Subcutaneous abdominal adipose tissue (tissue), 5 donors: ENCODE measurements at regions not wholly inside any gene's neighbourhood (a gene's known extent, or its start where the extent isn't known, plus 50 kb on each side); places are given as distances from the start of the nearest gene placed in this dataset.
"Not testable (repeated sequence)": the region's sequence is repeated elsewhere in the genome, so short reads cannot be mapped to it uniquely, and the experiment has no call there.

Experiments used
- H3K27ac ChIP-seq: one replicate; pipeline ENCODE4 v1.7.0; 2013; ENCODE audit warnings: low read depth, mild to moderate bottlenecking, inconsistent platforms, low read length, moderate library complexity
- H3K27me3 ChIP-seq, 5 donors: one replicate each; pipeline ENCODE4 v1.7.0; 2013; ENCODE audit warnings: low read length in 5 of 5, inconsistent platforms in 1 of 5; ENCODE audit not compliant: control insufficient read depth in 5 of 5, insufficient read depth in 4 of 5
- H3K36me3 ChIP-seq, 5 donors: one replicate each; pipeline ENCODE4 v1.7.0; 2013; ENCODE audit warnings: low read length in 5 of 5; ENCODE audit not compliant: control insufficient read depth in 5 of 5, insufficient read depth in 5 of 5
- H3K4me1 ChIP-seq, 5 donors: one replicate each; pipeline ENCODE4 v1.7.0; 2013; ENCODE audit warnings: low read length in 5 of 5, mild to moderate bottlenecking in 3 of 5, moderate library complexity in 1 of 5; ENCODE audit not compliant: control insufficient read depth in 5 of 5, insufficient read depth in 5 of 5
- H3K4me3 ChIP-seq, 5 donors: one replicate each; pipeline ENCODE4 v1.7.0; 2013; ENCODE audit warnings: low read length in 5 of 5, low read depth in 1 of 5
- H3K9ac ChIP-seq, 5 donors: one replicate each; pipeline ENCODE4 v1.7.0; 2013; ENCODE audit warnings: low read length in 5 of 5, mild to moderate bottlenecking in 4 of 5, moderate library complexity in 3 of 5
- H3K9me3 ChIP-seq, 5 donors: one replicate each; pipeline ENCODE4 v1.7.0; 2013; ENCODE audit warnings: low read length in 5 of 5; ENCODE audit not compliant: control insufficient read depth in 5 of 5
- donor health status: healthy.
- donor health status: healthy.
- donor health status: healthy.
- donor health status: healthy.
- donor health status: healthy.

GRCh38 chr4:138338840-138339239, 96.7 kb upstream of the SLC7A11 start:
- Histone ChIP-seq H3K27ac (no peak overlapping the region), H3K9me3 (no peaks in the 10 kb centered on the region), H3K36me3 (no peaks in the 10 kb centered on the region), H3K4me3 (no peak overlapping the region), H3K4me1 (no peaks in the 10 kb centered on the region), H3K9ac (no peak overlapping the region), H3K27me3 (no peaks in the 10 kb centered on the region)

GRCh38 chr4:138338222-138338621, 96.1 kb upstream of the SLC7A11 start:
- not testable (repeated sequence) for H3K9me3 ChIP-seq, H3K4me3 ChIP-seq, H3K36me3 ChIP-seq, H3K27me3 ChIP-seq, H3K4me1 ChIP-seq, H3K9ac ChIP-seq, H3K27ac ChIP-seq

- Histone ChIP-seq H3K4me3 (no peak overlapping the region), H3K4me1 (no peaks in the 10 kb centered on the region), H3K27ac (no peak overlapping the region), H3K27me3 (no peaks in the 10 kb centered on the region), H3K36me3 (no peaks in the 10 kb centered on the region), H3K9ac (no peak overlapping the region), H3K9me3 (no peaks in the 10 kb centered on the region)
These were observed 92.3 kb upstream of the SLC7A11 start for GRCh38 chr4:138334346-138335016.

GRCh38 chr4:138332415-138332814, 90.3 kb upstream of the SLC7A11 start:
- not testable (repeated sequence) for H3K4me3 ChIP-seq, H3K4me1 ChIP-seq, H3K9me3 ChIP-seq, H3K27me3 ChIP-seq, H3K9ac ChIP-seq, H3K36me3 ChIP-seq, H3K27ac ChIP-seq

GRCh38 chr4:138330531-138330930, 88.4 kb upstream of the SLC7A11 start:
- Histone ChIP-seq H3K27me3 (no peaks in the 10 kb centered on the region), H3K36me3 (no peaks in the 10 kb centered on the region), H3K27ac (no peak overlapping the region), H3K9me3 (no peaks in the 10 kb centered on the region), H3K9ac (no peak overlapping the region), H3K4me1 (no peaks in the 10 kb centered on the region), H3K4me3 (no peak overlapping the region)

GRCh38 chr4:138329506-138330070, 87.4 kb upstream of the SLC7A11 start:
- H3K36me3 ChIP-seq = no peaks in the 10 kb centered on the region

GRCh38 chr4:138327338-138327737, 85.2 kb upstream of the SLC7A11 start:
- H3K4me3 ChIP-seq = no peak overlapping the region
- no peak overlapping the region for H3K9ac ChIP-seq
- H3K27me3 ChIP-seq = no peaks in the 10 kb centered on the region
- H3K27ac ChIP-seq = no peak overlapping the region
- no peaks in the 10 kb centered on the region for H3K4me1 ChIP-seq
- H3K36me3 ChIP-seq = no peaks in the 10 kb centered on the region
- no peaks in the 10 kb centered on the region for H3K9me3 ChIP-seq

More at GRCh38 chr4:138329506-138330070, 87.4 kb upstream of the SLC7A11 start:
- no peak overlapping the region for H3K4me3 ChIP-seq
- H3K27me3 ChIP-seq = no peaks in the 10 kb centered on the region
- H3K9ac ChIP-seq = no peak overlapping the region
- H3K4me1 ChIP-seq = no peaks in the 10 kb centered on the region
- H3K27ac ChIP-seq = no peak overlapping the region
- no peaks in the 10 kb centered on the region for H3K9me3 ChIP-seq

GRCh38 chr4:138320831-138321230, 78.7 kb upstream of the SLC7A11 start:
- Histone ChIP-seq H3K4me1 (no peaks in the 10 kb centered on the region), H3K27ac (no peak overlapping the region), H3K9me3 (no peaks in the 10 kb centered on the region), H3K27me3 (no peaks in the 10 kb centered on the region), H3K9ac (no peak overlapping the region), H3K36me3 (no peaks in the 10 kb centered on the region), H3K4me3 (no peak overlapping the region)

GRCh38 chr4:138320030-138320429, 77.9 kb upstream of the SLC7A11 start:
- Histone ChIP-seq H3K4me3 (no peak overlapping the region), H3K36me3 (no peaks in the 10 kb centered on the region), H3K27me3 (no peaks in the 10 kb centered on the region), H3K9ac (no peak overlapping the region), H3K27ac (no peak overlapping the region), H3K4me1 (no peaks in the 10 kb centered on the region), H3K9me3 (no peaks in the 10 kb centered on the region)

- H3K36me3 ChIP-seq = no peaks in the 10 kb centered on the region
- no peaks in the 10 kb centered on the region for H3K27me3 ChIP-seq
- H3K4me3 ChIP-seq = no peak overlapping the region
- H3K27ac ChIP-seq = no peak overlapping the region
- no peak overlapping the region for H3K9ac ChIP-seq
- H3K4me1 ChIP-seq = no peaks in the 10 kb centered on the region
- H3K9me3 ChIP-seq = no peaks in the 10 kb centered on the region
These were observed 75.1 kb upstream of the SLC7A11 start for GRCh38 chr4:138317175-138317748.
